GOT3 (cell line): ENCODE measurements at regions not wholly inside any gene's neighbourhood (a gene's known extent, or its start where the extent isn't known, plus 50 kb on each side); places are given as distances from the start of the nearest gene placed in this dataset.

Experiments used
- DNase-seq: peaks from one replicate; lab custom pipeline; 2025; ENCODE audit warnings: mixed read lengths; lab: John Stamatoyannopoulos, UW

GRCh38 chr10:4581929-4582328 lies 244.1 kb upstream of the AKR1E2 start:
- DNase-seq = no peak

- DNase-seq = no peak
These were observed 246.2 kb upstream of the AKR1E2 start for GRCh38 chr10:4579844-4580243.

- DNase-seq = no peak
These were observed 249.8 kb upstream of the AKR1E2 start for GRCh38 chr10:4576206-4576605.

- DNase-seq = no peak
These were observed 256.9 kb upstream of the AKR1E2 start for GRCh38 chr10:4569151-4569550.

GRCh38 chr10:4568731-4569130 lies 257.3 kb upstream of the AKR1E2 start:
- no peak for DNase-seq

- DNase-seq = no peak
These were observed 257.9 kb upstream of the AKR1E2 start for GRCh38 chr10:4568086-4568485.

GRCh38 chr10:4567637-4568036 lies 258.4 kb upstream of the AKR1E2 start:
- DNase-seq = no peak

- no peak for DNase-seq
These were observed 260.0 kb upstream of the AKR1E2 start for GRCh38 chr10:4566011-4566410.

- DNase-seq = no peak
These were observed 264.7 kb upstream of the AKR1E2 start for GRCh38 chr10:4561296-4561695.

- DNase-seq = no peak
These were observed 268.5 kb upstream of the AKR1E2 start for GRCh38 chr10:4557469-4557868.

GRCh38 chr10:4556527-4556926 lies 269.5 kb upstream of the AKR1E2 start:
- no peak for DNase-seq

GRCh38 chr10:4555920-4556319 lies 270.1 kb upstream of the AKR1E2 start:
- no peak for DNase-seq

- no peak for DNase-seq
These were observed 276.8 kb upstream of the AKR1E2 start for GRCh38 chr10:4549139-4549653.

- no peak for DNase-seq
These were observed 279.1 kb upstream of the AKR1E2 start for GRCh38 chr10:4546931-4547330.

- DNase-seq = no peak
These were observed 279.5 kb upstream of the AKR1E2 start for GRCh38 chr10:4546500-4546899.

- no peak for DNase-seq
These were observed 280.9 kb upstream of the AKR1E2 start for GRCh38 chr10:4545062-4545461.

- no peak for DNase-seq
These were observed 282.0 kb upstream of the AKR1E2 start for GRCh38 chr10:4543938-4544533.

- DNase-seq = peak; percentile 21
These were observed 284.7 kb upstream of the AKR1E2 start for GRCh38 chr10:4541292-4541691.

GRCh38 chr10:4538016-4538415 lies 288.0 kb upstream of the AKR1E2 start:
- no peak for DNase-seq

GRCh38 chr10:4535521-4535920 lies 290.5 kb upstream of the AKR1E2 start:
- no peak for DNase-seq

GRCh38 chr10:4533621-4534020 lies 292.4 kb upstream of the AKR1E2 start:
- no peak for DNase-seq

GRCh38 chr10:4532976-4533375 lies 293.0 kb upstream of the AKR1E2 start:
- no peak for DNase-seq

GRCh38 chr10:4532467-4532866 lies 293.5 kb upstream of the AKR1E2 start:
- DNase-seq = no peak

- no peak for DNase-seq
These were observed 294.0 kb upstream of the AKR1E2 start for GRCh38 chr10:4532011-4532410.
